Mesodermal cell (in vitro differentiated cells): ENCODE measurements at regions not wholly inside any gene's neighbourhood (a gene's known extent, or its start where the extent isn't known, plus 50 kb on each side); places are given as distances from the start of the nearest gene placed in this dataset.

ENCODE experiments used
- H3K27ac ChIP-seq: 2 replicates; pipeline ENCODE4 v1.7.0; 2013; ENCODE audit warnings: mild to moderate bottlenecking, low read depth, low read length, moderate library complexity; ENCODE audit not compliant: severe bottlenecking
- H3K36me3 ChIP-seq: 2 replicates; pipeline ENCODE4 v1.7.1; 2013; ENCODE audit warnings: mild to moderate bottlenecking, low read length, moderate library complexity; ENCODE audit not compliant: control insufficient read depth, insufficient read depth
- H3K4me1 ChIP-seq: one replicate; pipeline ENCODE4 v1.7.1; 2013; ENCODE audit warnings: mild to moderate bottlenecking, low read length; ENCODE audit not compliant: insufficient read depth, control insufficient read depth, poor library complexity, severe bottlenecking
- H3K4me3 ChIP-seq: 2 replicates; pipeline ENCODE4 v1.7.0; 2013; ENCODE audit warnings: low read length, control low read depth, mild to moderate bottlenecking; ENCODE audit not compliant: insufficient read depth, poor library complexity, severe bottlenecking; ENCODE audit errors: extremely low read depth
- H3K9me3 ChIP-seq: 2 replicates; pipeline ENCODE4 v1.7.1; 2013; ENCODE audit warnings: mild to moderate bottlenecking, low read length, moderate library complexity; ENCODE audit not compliant: control insufficient read depth
- WGBS, 2 experiments: methylation state at CpG; one replicate each; pipeline ENCODE4 v1.1.5; 2013; ENCODE audit warnings: missing lambda C conversion rate in 2 of 2; ENCODE audit not compliant: insufficient coverage in 2 of 2; 5-methylcytosine and 5-hydroxymethylcytosine counted together

DNA sequence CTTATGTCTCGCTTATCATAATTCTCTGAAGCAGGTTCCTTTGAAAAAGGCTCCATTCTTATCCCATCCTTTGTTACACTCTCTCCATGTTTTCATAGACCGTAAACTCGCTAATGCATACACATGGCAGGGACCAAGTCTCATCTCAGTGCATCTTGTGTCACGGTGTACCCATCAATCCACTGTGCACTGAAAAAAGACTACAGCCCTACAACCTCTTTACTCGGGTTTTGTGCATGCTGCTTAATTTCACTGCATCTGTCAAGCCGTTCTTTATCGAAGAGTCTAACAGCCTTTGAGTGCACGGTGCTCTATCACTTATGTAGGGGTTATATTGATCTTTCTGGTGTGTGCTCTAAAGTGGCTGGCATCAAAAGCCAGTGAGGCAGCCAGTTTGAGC is 302.9 kb upstream of the ERBB4 start:
- WGBS, 2 experiments: 87 to 94% methylated on average over 8 of the region's 8 CpGs
- no peaks in the 10 kb centered on the region for H3K9me3 ChIP-seq
- no peaks in the 10 kb centered on the region for H3K4me1 ChIP-seq
- no peak overlapping the region for H3K4me3 ChIP-seq
- no peak overlapping the region for H3K27ac ChIP-seq
- H3K36me3 ChIP-seq: no peaks in the 10 kb centered on the region

DNA sequence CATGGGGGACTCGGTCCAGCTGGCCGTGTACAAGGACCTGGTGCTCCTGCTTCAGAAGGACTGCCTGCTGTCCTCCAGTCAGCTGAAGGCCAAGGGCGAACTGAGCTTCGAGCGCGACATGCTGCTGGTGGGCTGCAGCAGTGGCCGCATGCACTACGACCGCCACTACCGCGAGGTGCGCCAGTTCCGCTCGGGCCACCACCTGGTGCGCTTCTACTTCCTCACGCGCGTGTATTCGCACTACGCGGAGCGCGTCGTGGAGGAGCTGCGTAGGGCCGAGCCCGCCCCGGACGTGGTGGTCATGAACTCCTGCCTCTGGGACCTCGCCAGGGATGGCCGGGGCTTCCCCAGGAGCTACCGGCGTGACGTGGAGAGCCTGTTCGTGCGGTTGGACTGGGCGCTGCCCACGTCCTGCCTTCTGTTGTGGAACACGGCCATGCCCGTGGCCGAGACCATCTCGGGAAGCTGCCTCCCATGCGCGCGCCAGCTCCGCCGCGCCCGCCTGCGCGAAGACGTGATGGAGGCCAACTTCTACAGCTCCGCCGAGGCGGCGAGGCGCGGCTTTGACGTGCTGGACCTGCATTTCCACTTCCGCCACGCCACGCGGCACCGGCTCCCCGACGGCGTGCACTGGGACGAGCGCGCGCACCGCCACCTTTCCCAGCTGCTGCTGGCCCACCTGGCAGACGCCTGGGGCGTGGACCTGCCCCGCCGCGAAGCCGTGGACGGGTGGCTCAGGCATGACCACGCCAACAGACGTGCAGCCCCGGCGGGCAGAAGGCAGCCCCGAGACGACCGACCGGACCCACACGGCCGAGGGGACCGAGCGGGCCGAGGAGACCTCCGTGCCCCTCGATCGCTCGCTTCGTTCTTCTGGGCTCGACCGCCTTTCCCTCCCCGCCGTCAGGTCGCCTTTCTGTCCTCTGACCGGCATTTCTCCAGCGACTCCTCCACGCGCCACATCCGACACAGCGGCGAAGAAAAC is 293.9 kb upstream of the ERBB4 start:
- WGBS, 2 experiments: 96 to 97% methylated on average over 75 to 109 of the region's 109 CpGs
- Histone ChIP-seq H3K9me3 (no peaks in the 10 kb centered on the region), H3K4me3 (no peak overlapping the region), H3K27ac (no peak overlapping the region), H3K36me3 (no peaks in the 10 kb centered on the region), H3K4me1 (no peaks in the 10 kb centered on the region)

DNA sequence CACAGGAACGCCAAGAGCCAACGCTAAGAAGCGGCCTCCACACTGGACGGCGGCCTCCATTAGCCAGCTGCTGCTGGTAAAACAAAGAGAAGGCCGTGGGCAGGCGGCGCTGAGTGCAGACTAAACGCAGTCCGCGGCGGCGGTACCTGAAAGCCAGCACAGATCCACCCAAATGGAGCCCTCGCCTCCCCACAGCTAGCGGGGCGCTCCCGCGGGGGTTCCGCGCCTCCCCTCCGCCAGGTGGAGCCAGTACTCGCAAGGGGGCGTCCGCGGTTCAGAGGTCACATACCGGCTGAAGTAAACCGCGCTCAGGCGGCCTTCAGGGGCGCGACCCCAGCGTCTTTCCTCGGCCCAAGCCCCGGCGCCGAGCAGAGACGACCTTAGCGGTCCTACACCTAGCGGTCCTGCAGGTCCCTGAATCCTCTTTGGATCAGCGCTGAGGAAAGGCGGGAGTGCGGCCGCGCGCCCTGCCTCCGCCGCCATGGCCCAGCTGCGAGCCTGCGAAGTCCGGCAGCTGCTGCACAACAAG is 293.1 kb upstream of the ERBB4 start:
- 94 to 95% methylated on average over 47 to 50 of the region's 50 CpGs for WGBS, 2 experiments
- no peak overlapping the region for H3K4me3 ChIP-seq
- no peaks in the 10 kb centered on the region for H3K4me1 ChIP-seq
- no peak overlapping the region for H3K27ac ChIP-seq
- H3K9me3 ChIP-seq: no peaks in the 10 kb centered on the region
- H3K36me3 ChIP-seq: no peaks in the 10 kb centered on the region

DNA sequence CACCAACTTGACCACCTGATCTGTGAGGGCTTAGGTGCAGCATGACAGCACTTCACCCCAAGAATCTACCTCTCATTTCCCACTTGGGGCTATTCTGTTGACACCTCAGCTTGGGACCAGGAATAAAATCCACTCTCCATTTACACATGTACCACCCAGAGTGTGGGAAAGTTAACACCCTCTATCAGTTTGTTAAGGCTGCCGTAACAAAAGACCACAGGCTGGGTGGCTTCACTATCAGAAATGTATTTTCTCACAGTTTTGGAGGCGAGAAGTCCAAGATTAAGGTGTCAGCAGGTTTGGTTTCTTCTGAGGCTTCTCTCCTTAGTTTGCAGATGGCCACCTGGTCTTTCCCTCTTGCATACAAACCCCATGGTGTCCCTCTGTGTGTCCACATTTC is 277.7 kb upstream of the ERBB4 start:
- WGBS, 2 experiments: 71 to 80% methylated on average over 1 of the region's 2 CpGs
- H3K9me3 ChIP-seq: no peaks in the 10 kb centered on the region
- no peaks in the 10 kb centered on the region for H3K36me3 ChIP-seq
- no peak overlapping the region for H3K27ac ChIP-seq
- no peaks in the 10 kb centered on the region for H3K4me1 ChIP-seq
- H3K4me3 ChIP-seq: no peak overlapping the region

DNA sequence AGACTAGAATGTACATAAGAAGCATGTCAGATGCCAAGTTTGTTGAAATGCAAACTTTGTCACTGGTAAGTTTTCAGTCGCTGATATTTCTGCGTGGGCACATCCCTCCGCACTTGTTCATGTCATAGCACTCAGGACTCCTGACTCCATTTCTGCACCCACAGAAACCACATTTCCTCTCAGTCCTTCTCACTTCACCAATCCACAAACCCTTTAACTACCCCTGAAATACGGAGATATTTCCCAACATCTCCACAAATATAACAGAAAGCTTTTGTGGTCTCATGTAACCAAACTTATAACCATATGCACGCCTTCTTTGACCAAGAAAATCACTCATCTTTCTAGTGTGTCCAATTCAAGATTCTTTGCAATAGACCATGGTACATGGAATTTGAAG is 276.9 kb upstream of the ERBB4 start:
- no peaks in the 10 kb centered on the region for H3K36me3 ChIP-seq
- H3K4me1 ChIP-seq: no peaks in the 10 kb centered on the region
- WGBS, 2 experiments: 89 to 100% methylated on average over 5 of the region's 5 CpGs
- no peak overlapping the region for H3K4me3 ChIP-seq
- H3K27ac ChIP-seq: no peak overlapping the region
- no peaks in the 10 kb centered on the region for H3K9me3 ChIP-seq

DNA sequence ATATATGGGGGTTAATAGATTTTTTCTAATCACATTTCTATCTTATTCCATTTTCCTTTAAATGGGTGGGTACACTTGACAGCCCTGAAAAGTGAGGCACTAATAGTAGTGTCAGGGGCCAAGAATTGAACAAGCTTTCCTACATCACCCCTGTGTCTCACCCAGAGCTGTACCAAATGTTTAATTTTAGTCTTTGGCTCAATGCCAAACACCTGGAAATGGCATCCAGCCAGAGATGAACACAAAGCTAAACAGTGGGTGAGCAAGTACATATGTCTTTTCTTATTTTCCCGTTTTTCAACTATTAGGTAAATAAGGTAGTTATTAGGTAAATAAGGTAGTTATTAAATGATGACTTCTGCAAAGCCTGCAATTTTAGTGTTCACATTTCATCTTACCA is 276.3 kb upstream of the ERBB4 start:
- H3K4me3 ChIP-seq: no peak overlapping the region
- no peaks in the 10 kb centered on the region for H3K9me3 ChIP-seq
- H3K36me3 ChIP-seq: no peaks in the 10 kb centered on the region
- no peaks in the 10 kb centered on the region for H3K4me1 ChIP-seq
- no peak overlapping the region for H3K27ac ChIP-seq
- no CpG with 5 or more reads among the region's 1 CpG for WGBS, 2 experiments

DNA sequence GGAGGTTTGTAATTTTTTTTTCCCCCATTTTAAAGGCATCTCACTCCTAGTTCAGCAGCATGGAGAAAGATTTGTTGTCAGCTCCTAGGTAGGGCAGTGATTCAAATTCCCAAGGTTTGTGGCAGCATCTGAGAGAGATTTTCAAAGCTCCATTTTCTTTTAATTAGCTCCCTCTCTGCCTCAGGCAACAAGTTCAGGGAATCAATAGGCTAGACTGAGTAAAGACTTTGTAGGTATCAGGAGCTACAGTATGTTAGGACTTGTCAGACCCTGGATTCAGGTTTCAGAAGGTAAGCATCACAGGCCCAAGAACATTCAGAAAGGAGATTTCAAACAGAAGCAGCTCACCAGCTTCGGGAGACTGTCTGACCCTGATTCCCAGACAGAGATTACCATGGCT is 273.3 kb upstream of the ERBB4 start:
- H3K9me3 ChIP-seq: no peaks in the 10 kb centered on the region
- no peaks in the 10 kb centered on the region for H3K36me3 ChIP-seq
- 83 to 86% methylated on average over 1 of the region's 1 CpG for WGBS, 2 experiments
- H3K27ac ChIP-seq: no peak overlapping the region
- H3K4me1 ChIP-seq: no peaks in the 10 kb centered on the region
- no peak overlapping the region for H3K4me3 ChIP-seq

DNA sequence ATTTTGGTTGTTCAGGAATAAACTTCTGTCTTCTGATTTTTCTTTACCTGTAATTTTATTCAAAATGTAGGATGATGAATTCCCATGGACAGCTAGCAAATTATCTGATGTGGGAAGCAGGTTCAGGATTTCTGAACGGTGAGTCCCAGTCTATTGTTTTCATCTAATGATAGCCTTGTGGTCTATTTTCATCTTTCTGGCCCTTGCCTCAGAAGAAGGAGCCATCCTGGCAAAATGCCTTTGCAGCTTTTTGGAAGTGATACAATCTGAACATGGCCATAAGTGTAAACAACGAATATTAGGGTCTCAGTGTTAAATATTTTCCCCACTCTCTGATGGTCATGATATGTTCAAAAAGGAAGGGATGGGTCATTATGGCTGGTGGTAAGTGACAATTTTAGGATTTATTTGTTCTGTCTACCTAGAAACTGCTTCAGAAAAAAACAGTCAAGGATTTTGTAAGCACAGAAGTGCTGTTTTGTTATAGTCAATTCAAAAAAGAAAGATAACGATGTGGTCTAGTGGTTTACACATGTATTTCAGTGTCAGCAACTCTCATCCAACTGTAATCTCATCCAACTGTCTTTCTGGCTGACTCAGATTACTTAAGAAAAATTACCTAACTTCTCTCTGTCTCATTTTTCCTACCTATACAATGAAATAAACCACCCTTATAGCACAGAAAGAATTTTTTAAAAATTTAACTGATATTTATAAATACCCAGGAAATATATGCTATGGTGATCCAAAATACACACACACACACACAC is 272.6 kb upstream of the ERBB4 start:
- WGBS, 2 experiments: 83% methylated on average over 1 of the region's 3 CpGs; no CpG with 5 or more reads in 1 of the 2 experiments
- no peaks in the 10 kb centered on the region for H3K36me3 ChIP-seq
- no peak overlapping the region for H3K4me3 ChIP-seq
- no peaks in the 10 kb centered on the region for H3K4me1 ChIP-seq
- no peak overlapping the region for H3K27ac ChIP-seq
- no peaks in the 10 kb centered on the region for H3K9me3 ChIP-seq

DNA sequence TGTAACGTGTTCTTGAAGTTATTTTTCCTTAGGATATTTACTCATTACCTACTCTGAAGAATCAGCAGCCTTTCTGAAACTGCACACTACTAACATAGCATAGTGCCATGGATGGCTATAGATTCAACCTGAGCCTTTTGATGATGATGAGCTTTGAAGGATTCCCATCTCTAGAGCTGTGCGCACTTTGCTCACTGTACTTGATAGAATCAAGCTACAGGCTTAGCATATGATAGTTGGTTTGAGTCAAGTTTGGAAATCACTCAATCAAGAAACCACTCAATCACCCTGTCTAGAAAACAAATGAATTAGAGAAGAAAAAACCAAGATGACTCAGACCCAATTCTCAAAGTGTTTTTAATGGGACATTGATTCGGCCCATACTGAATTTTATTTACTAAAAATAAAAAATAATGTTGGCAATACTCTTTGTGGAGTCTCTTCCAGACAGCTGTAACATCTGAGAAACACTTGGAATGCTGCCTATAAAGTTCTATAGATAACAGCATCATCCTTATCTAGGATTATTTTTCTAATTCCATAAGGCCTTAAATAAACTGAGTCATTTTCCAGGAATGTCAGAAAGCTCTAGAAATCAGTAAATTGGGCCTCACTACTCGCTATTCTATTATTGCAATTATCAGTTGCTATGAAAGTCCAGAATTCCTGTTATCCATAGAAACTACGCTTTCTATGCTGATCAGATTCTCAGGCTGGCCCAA is 259.0 kb upstream of the ERBB4 start:
- H3K9me3 ChIP-seq: no peaks in the 10 kb centered on the region
- H3K4me1 ChIP-seq: no peaks in the 10 kb centered on the region
- no peaks in the 10 kb centered on the region for H3K36me3 ChIP-seq
- H3K27ac ChIP-seq: no peak overlapping the region
- WGBS, 2 experiments: 90% methylated on average over 2 of the region's 5 CpGs; no CpG with 5 or more reads in 1 of the 2 experiments
- H3K4me3 ChIP-seq: no peak overlapping the region

DNA sequence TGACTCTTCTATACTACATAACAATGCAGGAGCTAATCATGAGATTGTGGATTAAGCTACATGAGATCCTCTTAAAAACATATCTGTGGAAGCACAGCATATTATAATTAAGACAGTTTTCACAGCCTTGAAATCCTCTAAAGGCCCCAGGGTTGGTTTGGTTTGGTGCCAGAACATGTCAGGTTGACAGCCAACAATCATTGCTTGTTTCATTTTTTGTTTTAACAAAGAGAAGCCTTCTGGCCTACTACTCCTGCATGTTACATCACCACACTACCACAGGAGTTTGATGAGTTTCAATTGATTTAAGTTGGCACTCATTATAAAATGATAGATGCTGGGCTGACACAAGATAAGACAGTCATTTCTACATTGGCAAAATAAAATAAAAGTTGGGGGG is 255.9 kb upstream of the ERBB4 start:
- Histone ChIP-seq H3K4me1 (no peaks in the 10 kb centered on the region), H3K9me3 (no peaks in the 10 kb centered on the region), H3K4me3 (no peak overlapping the region), H3K27ac (no peak overlapping the region), H3K36me3 (no peaks in the 10 kb centered on the region)
